Erythroblast (primary cell): ENCODE measurements at regions not wholly inside any gene's neighbourhood (a gene's known extent, or its start where the extent isn't known, plus 50 kb on each side); places are given as distances from the start of the nearest gene placed in this dataset.

Experiments
- GATA1 ChIP-seq: IDR thresholded peaks from 2 replicates; pipeline ENCODE4 v1.6.1; 2011; ENCODE audit warnings: low read depth, mild to moderate bottlenecking, control low read depth, low read length, moderate library complexity
- POLR2A ChIP-seq: IDR thresholded peaks from 2 replicates; pipeline ENCODE4 v1.6.1; 2011; ENCODE audit warnings: mild to moderate bottlenecking, low read length

DNA sequence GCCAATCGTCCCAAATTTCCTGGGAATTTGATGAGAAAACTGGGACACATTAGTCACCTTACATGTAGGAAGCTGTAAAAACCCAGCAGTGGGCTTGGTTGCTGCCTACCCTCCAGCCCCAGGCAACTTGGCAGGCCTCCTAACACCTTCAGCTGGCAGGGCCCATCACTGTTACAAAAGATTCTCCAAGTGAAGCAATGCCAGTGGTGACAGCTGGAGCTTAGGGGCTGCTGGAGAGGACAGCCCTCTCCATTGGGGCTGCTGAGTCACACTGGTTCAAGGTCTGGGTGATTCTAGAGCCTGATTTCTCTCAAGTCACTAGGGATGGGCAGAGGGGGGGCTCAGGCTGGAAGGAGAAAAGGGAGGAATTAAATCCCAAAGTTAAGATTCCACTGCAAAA is 180.6 kb downstream of the COPRS start:
- TF ChIP-seq POLR2A (no peak), GATA1 (no peak)
